Cardiac muscle cell (in vitro differentiated cells and primary cell): ENCODE measurements at regions not wholly inside any gene's neighbourhood (a gene's known extent, or its start where the extent isn't known, plus 50 kb on each side); places are given as distances from the start of the nearest gene placed in this dataset.

Source experiments
- DNase-seq, 2 donors: peaks; one replicate each; pipeline versions ENCODE4 v3.0.0 to v3.0.0-alpha.2; 2010 to 2017; ENCODE audit warnings: low read depth in 1 of 2, low spot score in 1 of 2
- H3K27ac ChIP-seq: fragments of 200-600 bp; sonication (generic); 2 replicates; pipeline ENCODE4 v1.5.1; 2016
- H3K27me3 ChIP-seq: fragments of 200-600 bp; sonication (generic); 2 replicates; pipeline ENCODE4 v1.6.0; 2016; ENCODE audit warnings: control low read depth
- H3K36me3 ChIP-seq: fragments of 200-600 bp; sonication (generic); 2 replicates; pipeline ENCODE4 v1.5.1; 2016; ENCODE audit warnings: control low read depth
- H3K4me1 ChIP-seq: fragments of 200-600 bp; sonication (generic); 2 replicates; pipeline ENCODE4 v1.8.1; 2017; ENCODE audit warnings: low read depth, mild to moderate bottlenecking, mixed run types
- H3K4me3 ChIP-seq: fragments of 200-600 bp; sonication (generic); 2 replicates; pipeline ENCODE4 v1.5.1; 2016; ENCODE audit warnings: mild to moderate bottlenecking
- H3K9me3 ChIP-seq: fragments of 200-600 bp; sonication (generic); 2 replicates; pipeline ENCODE4 v1.5.1; 2017; ENCODE audit warnings: low read depth, mild to moderate bottlenecking, control low read depth
- TF ChIP-seq, protein P1 (sequence below): IDR thresholded peaks from 2 replicates; pipeline ENCODE4 v1.5.1; 2012; ENCODE audit warnings: low read depth, mild to moderate bottlenecking, low read length

DNA sequence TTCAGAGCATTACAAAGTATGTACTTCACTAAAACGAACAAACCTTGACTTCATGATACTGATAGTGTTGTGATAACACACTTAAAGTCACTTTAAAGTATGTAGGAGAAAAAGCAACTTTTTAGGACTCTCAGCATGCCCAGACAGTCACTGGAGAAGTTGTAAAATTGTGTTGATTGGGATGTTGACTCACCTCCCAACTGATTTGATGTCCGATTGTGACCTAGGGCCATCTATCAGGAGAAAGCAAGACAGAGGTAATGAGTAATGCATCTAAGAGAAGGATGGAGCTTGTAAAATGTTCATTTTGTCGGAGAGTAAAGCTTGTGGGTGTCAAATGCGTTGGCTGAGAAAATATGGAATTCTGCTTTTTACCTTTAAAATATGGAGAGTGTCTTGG is 135.4 kb upstream of the SEMA3D start:
- DNase-seq, result no peak
- TF ChIP-seq, protein P1, sequence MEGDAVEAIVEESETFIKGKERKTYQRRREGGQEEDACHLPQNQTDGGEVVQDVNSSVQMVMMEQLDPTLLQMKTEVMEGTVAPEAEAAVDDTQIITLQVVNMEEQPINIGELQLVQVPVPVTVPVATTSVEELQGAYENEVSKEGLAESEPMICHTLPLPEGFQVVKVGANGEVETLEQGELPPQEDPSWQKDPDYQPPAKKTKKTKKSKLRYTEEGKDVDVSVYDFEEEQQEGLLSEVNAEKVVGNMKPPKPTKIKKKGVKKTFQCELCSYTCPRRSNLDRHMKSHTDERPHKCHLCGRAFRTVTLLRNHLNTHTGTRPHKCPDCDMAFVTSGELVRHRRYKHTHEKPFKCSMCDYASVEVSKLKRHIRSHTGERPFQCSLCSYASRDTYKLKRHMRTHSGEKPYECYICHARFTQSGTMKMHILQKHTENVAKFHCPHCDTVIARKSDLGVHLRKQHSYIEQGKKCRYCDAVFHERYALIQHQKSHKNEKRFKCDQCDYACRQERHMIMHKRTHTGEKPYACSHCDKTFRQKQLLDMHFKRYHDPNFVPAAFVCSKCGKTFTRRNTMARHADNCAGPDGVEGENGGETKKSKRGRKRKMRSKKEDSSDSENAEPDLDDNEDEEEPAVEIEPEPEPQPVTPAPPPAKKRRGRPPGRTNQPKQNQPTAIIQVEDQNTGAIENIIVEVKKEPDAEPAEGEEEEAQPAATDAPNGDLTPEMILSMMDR, result no peak
- no peak overlapping the region for H3K27ac ChIP-seq
- no peaks in the 10 kb centered on the region for H3K9me3 ChIP-seq
- peaks cover 8% of the 10 kb centered on the region for H3K4me1 ChIP-seq
- no peaks in the 10 kb centered on the region for H3K36me3 ChIP-seq
- H3K4me3 ChIP-seq, result no peak overlapping the region
- no peaks in the 10 kb centered on the region for H3K27me3 ChIP-seq

DNA sequence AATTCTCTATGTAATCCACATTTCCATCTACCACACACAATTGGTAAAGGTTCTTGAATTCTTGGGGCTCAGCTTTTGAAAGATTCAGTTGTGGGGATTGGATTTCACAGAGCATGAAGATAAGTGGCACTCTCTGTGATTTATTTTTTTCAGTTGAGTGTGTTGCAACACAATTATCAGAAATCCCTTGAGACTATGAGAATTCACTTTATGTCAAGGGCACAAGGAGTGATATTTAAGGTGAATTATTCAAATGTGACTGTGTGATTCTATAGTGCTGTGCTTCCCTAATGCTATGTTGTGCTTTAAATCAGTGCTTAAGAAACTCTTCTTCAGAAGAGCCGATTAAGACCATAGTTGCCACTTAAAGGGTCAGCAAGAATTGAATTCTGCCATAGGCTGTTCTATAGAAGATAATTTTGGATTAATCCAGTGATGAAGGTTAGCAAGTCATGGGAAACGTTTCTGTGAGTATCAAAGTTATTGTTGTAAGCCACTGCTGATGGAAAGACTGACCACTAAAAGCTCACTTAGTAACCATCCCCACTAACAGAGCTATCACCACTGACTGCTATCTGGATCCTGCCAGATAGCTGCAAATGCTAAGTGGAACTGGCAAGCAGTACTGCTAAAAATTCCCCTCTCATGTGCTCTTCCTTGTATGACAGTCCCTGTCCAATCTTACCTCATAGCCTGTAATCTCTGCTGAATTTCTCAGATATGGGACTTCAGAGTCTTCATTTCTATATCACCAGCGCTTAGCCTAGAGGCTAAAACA is 134.0 kb upstream of the SEMA3D start:
- no peaks in the 10 kb centered on the region for H3K9me3 ChIP-seq
- DNase-seq, result no peak
- no peaks in the 10 kb centered on the region for H3K36me3 ChIP-seq
- peaks cover 8% of the 10 kb centered on the region for H3K4me1 ChIP-seq
- H3K27me3 ChIP-seq, result no peaks in the 10 kb centered on the region
- no peak overlapping the region for H3K4me3 ChIP-seq
- H3K27ac ChIP-seq, result no peak overlapping the region
- TF ChIP-seq, protein P1, result no peak

DNA sequence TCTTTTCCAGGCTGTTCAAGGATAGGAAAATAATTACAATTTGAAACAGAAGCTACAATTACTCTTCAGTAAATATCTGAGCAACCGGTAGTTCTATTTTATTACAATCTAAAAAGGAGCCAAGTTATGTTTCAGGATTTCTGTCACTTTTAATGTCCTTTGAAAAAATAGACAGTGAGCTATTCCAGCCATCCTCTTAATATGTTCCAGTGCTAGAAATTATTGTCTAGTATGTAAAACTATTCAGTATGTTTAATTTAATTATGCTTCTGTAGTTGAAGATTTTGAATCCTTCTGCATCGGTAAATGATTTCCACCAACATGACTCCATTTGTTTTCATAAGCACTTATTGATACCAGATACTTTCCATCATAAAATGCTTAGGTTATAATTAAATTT is 129.6 kb upstream of the SEMA3D start:
- H3K4me1 ChIP-seq, result peaks cover 8% of the 10 kb centered on the region
- no peak for DNase-seq
- no peaks in the 10 kb centered on the region for H3K27me3 ChIP-seq
- H3K4me3 ChIP-seq, result no peak overlapping the region
- no peaks in the 10 kb centered on the region for H3K9me3 ChIP-seq
- TF ChIP-seq, protein P1, result no peak
- H3K27ac ChIP-seq, result no peak overlapping the region
- no peaks in the 10 kb centered on the region for H3K36me3 ChIP-seq

DNA sequence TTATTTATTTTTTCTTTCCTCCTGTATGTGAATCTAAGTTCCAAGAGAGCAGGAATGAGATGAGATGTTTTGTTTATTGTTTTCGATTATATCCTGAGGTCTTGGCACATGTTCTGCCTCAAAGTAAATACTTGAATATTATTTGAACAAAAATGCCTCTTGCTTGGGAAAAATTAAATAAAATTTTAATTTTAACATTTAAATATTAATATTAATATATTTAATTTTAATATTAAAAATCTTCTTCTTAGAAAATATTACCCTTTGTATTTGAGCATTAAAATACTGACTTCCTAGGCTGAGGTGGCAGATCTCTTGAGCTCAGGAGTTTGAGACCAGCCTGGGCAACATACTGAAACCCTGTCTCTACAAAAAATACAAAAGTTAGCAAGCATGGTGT is 123.4 kb upstream of the SEMA3D start:
- Histone ChIP-seq H3K36me3 (no peaks in the 10 kb centered on the region), H3K4me1 (no peaks in the 10 kb centered on the region), H3K27ac (no peak overlapping the region), H3K4me3 (no peak overlapping the region), H3K9me3 (no peaks in the 10 kb centered on the region), H3K27me3 (no peaks in the 10 kb centered on the region)
- no peak for DNase-seq
- TF ChIP-seq, protein P1, result no peak

DNA sequence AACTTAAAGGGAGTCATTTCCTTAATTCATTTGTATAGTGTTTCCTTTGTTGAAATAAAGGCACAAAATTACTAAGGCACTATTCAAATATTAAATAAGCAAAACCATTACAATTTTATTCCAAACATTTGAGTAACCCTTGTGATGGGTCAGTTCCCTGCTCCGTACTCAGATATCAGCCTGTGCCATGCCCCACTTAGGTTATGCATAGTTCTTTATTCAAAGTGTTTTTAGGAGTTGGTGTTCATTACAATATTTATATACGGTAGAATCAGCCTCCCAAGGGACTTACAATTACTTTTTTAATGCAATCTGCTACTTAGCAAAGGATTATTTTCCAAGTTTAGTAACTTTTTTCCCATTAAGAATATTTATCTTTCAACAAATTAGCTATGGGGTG is 119.3 kb upstream of the SEMA3D start:
- Histone ChIP-seq H3K27ac (no peak overlapping the region), H3K9me3 (no peaks in the 10 kb centered on the region), H3K4me3 (no peak overlapping the region), H3K36me3 (no peaks in the 10 kb centered on the region), H3K4me1 (no peaks in the 10 kb centered on the region), H3K27me3 (no peaks in the 10 kb centered on the region)
- no peak for DNase-seq
- TF ChIP-seq, protein P1, result no peak
